Right kidney (tissue), 1 donor: ENCODE measurements at regions not wholly inside any gene's neighbourhood (a gene's known extent, or its start where the extent isn't known, plus 50 kb on each side); places are given as distances from the start of the nearest gene placed in this dataset.

Experiments used
- DNase-seq: peaks from one replicate; pipeline ENCODE4 v3.0.0-alpha.2; 2016

DNA sequence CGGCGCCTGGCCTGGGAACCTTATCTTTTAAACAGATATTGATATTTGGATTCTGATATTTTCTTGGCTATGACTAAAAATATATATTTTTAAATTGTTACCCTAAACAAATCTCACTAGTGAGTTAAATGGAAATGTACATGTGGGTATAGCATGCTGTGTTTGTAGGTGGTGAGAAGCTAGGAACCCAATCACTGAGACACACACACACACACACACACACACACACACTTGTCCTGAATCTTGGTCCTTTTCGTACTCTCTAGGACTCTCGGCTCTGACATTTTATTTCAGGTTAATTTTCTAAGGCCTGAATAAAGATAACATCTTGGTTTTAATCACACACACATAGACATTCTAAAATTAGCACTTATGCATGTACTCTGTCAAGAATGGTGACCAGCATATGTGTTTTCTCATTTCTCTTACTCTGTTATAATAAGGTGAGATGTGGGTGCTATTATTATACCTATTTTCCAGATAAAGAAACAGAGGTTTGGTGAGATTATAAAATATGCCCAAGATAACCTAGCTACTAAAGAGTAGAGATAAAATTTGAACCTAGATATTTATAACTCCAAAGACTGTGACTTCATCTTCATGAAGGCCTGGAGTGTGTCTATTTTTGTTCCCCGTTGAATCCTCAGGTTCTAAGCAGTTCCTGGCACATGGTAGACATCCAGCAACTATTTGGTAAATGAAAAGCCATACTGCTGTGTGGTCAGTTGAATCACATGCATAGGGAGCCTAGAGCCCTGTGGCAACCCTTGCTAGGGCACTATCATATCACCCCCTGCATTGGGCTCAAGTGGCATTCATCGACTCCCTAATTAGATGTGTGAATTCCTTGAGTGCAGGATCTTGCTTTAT is 85.0 kb upstream of the RAB3GAP2 start:
- DNase-seq = no peak

DNA sequence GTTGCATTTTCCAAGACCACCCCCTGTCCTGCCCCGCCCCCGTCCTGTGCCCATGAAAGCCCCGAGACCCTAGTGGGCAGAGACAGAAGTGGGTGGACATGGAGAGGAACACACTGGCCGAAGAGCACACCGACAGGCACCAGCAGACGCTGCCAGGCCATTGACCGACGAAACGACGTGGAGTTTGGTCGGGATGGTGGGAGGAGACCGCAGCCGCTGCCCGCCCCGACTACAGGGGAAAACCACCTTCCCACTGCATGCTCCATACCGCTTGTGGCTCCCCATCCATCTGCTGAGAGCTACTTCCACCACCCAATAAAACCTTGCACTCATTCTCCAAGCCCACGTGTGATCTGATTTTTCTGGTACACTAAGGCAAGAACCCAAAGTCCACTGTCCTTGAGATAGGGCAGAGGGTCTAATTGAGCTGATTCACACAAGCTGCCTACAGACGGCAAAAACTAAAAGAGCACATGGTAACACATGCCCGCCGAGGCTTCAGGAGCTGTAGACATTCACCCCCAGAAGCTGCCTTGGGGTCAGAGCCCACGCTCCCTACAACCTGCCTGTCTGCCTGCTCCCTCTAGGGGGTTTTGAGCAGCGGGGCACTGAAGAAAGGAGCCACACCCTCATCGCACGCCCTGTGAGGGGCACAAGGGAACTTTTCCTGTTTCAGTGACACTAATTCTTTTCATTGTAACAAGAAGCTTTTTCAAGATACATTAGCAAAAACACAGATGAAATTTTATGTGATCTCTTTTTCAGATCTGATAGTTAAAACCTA is 81.2 kb upstream of the RAB3GAP2 start:
- DNase-seq = no peak

GRCh38 chr1:220348211-220348610 is 76.0 kb upstream of the RAB3GAP2 start:
- DNase-seq = no peak

- DNase-seq = no peak
These were observed 75.5 kb upstream of the RAB3GAP2 start for GRCh38 chr1:220347654-220348175.

DNA sequence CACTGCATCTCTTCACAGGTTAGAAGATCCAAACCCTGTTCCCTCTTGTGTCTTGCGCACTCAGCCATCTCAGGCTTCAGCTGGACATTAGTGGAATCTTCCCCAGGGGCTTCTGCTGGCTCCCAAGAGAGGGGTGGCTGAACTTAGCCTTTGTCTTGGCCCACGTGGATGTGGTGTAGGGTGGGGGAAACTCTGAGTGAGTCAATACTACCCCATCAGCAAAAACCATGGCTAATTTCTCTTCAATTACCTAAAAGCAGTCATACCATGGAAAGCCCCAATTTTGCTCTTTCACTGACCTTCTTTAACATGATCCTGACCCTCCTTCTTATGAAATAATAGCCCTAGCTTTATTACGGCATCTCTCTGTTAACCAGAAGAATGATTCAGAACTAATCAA is 72.5 kb upstream of the RAB3GAP2 start:
- no peak for DNase-seq

GRCh38 chr1:220342853-220343252 is 70.6 kb upstream of the RAB3GAP2 start:
- DNase-seq = no peak

DNA sequence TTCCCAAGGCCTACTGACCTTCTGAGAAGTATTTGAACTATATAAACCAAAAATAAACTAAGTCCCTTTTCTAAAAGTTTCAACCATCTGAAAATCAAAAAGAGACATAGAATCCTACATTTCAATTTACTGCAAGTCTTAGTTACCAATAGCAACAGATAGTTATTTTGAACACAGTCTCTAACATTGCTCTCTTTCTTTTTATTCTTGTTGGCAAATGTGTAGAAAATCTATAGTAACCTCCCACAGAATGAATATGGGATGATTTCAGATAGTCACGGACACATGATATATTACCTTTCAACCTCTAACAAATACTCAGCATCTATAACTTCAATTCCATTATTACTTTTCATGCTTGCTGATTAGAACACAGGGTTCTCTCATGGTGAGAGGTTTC is 68.9 kb upstream of the RAB3GAP2 start:
- no peak for DNase-seq

GRCh38 chr1:220339581-220339980 is 67.3 kb upstream of the RAB3GAP2 start:
- DNase-seq = no peak

GRCh38 chr1:220338759-220339158 is 66.5 kb upstream of the RAB3GAP2 start:
- no peak for DNase-seq

DNA sequence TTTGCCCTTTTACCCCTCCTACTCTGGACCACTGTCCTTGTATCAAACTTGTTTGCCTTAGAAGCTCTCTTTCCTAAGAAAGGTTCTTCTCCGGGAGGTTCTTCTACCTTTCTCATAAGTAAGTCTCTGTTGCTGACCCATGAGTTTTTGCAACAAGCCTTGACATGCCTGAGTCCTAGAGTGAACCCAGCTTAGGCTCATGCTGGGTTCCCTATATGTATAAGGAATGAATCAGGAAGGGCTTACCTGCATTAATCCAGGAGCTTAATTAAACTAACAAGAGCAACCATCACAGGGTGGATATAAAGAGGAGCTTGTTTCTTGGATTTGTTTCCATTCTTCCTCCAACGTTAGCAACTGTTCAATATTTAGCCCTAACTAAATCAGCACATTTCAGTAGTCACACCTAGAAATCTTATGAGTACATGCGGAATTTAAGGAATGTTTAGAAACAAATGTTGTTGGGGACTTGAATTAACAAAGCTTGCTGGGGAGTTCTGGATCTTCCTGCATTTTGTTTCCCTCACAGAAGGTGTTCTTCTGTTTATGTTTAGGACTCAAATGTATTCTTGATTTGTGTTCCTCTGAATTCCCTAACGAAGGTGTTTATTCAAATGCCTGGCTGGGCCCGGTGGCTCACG is 64.3 kb upstream of the RAB3GAP2 start:
- no peak for DNase-seq

DNA sequence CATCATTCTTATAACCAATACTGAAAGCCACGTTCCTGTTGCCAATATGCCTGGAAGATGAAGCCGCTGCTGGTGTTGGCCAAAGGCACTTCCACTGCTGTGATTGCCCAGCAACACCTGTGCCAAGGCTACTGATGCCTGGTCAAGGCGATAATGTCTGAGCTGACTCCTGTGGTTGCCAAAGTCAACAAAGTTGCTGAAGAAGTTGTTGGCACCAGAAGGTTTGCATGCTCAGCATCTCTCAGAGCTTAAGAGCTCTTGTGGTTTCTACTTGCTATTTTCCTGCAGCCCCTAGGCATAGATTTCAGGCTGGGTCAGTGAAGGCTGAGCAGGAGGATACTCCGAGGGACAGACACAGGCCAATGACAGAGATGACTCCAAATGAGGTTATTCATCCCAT is 63.4 kb upstream of the RAB3GAP2 start:
- no peak for DNase-seq

GRCh38 chr1:220331318-220331717 is 59.1 kb upstream of the RAB3GAP2 start:
- DNase-seq = no peak

GRCh38 chr1:220330265-220330664 is 58.0 kb upstream of the RAB3GAP2 start:
- no peak for DNase-seq

- DNase-seq = no peak
These were observed 54.9 kb upstream of the RAB3GAP2 start for GRCh38 chr1:220327106-220327505.

GRCh38 chr1:220326578-220326977 is 54.3 kb upstream of the RAB3GAP2 start:
- no peak for DNase-seq

DNA sequence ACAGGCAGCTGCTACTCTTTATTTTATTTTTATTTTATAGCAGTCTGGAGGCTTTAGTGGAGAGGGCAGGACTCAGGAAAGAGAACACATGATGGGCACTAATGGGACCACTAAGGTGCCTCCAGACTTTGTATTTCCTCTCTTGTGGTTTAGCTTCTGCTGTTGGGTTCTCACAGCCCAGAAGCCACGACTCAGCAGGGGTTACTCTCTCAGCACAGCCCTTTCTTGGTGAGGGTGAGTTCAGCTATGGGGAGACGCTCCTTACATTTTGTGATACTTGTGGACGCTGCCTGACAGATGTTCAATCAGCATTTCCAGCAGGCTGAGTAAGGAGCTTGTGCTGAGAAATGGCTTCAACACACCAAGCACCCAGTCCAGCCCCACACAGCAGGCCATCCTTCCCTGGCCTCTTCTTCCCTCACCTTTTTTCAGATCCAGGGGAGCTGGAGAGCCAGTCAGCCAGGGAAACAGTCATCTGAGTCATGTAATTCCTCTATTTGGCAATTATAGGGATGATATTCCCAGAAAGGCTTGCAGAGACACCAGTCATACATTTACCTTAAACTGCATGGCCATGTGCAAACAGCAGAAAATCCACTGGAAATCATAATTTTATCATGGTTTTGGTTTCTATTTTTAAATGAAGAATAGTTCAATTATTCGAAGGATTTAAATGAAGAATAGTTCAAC is 53.2 kb upstream of the RAB3GAP2 start:
- DNase-seq = no peak

DNA sequence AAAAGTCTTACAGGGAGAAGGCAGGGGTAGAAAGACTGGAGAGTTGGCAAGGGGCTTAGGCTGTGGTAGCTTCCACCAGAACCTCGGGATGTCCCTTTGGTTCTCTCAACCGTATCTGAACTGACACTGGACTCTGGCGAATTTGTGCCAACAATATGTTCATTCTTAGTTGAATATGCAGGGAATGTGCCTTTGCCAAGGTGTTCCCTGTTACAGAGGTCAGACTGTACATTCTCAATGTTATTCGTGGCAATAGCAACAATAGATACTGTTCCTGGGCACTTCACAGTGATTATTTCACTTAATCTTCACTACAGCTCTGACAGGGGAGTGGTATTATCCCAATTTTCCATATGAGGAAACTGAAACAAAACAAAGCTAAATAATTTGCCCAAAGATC is 51.5 kb upstream of the RAB3GAP2 start:
- no peak for DNase-seq

GRCh38 chr1:220322570-220322969 is 50.3 kb upstream of the RAB3GAP2 start:
- DNase-seq = no peak
